Upper lobe of right lung (tissue), 1 donor: ENCODE measurements at regions not wholly inside any gene's neighbourhood (a gene's known extent, or its start where the extent isn't known, plus 50 kb on each side); places are given as distances from the start of the nearest gene placed in this dataset.
"Not testable (repeated sequence)": the region's sequence is repeated elsewhere in the genome, so short reads cannot be mapped to it uniquely, and the experiment has no call there.

Experiments used
- ATAC-seq: fragments of 200-7000 bp; cut with Tn5 transposase; one replicate; pipeline ENCODE4 v1.9.1; 2020; ENCODE audit warnings: mild to moderate bottlenecking, moderate library complexity
- DNase-seq: peaks from one replicate; pipeline ENCODE4 v3.0.0-alpha.2; 2020
- H3K27ac ChIP-seq: fragments of 200-600 bp; one replicate; pipeline ENCODE4 v1.8.0; 2022
- H3K27me3 ChIP-seq: fragments of 200-600 bp; one replicate; pipeline ENCODE4 v1.8.0; 2022; ENCODE audit warnings: mild to moderate bottlenecking
- H3K36me3 ChIP-seq: fragments of 200-600 bp; one replicate; pipeline ENCODE4 v1.8.0; 2022
- H3K4me1 ChIP-seq: fragments of 200-600 bp; one replicate; pipeline ENCODE4 v1.8.0; 2022
- H3K4me3 ChIP-seq: fragments of 200-600 bp; one replicate; pipeline ENCODE4 v1.8.0; 2022; ENCODE audit warnings: mild to moderate bottlenecking
- H3K9me3 ChIP-seq: fragments of 200-600 bp; one replicate; pipeline ENCODE4 v1.8.0; 2022
- CTCF ChIP-seq: fragments of 200-600 bp; IDR thresholded peaks from one replicate; pipeline ENCODE4 v1.8.0; 2022; ENCODE audit warnings: antibody characterized with exemption
- intact Hi-C: fragments of 100-400 bp; cut with DNase I; formaldehyde crosslinking; loops from one replicate; pipeline ENCODE4 v1.11.0; 2022
- donor health status: DM: no; HTN: yes; CAD: no; lungs with severe emphysema.

- no peak for DNase-seq
- Histone ChIP-seq H3K9me3 (no peaks in the 10 kb centered on the region), H3K27ac (no peak overlapping the region), H3K4me1 (no peaks in the 10 kb centered on the region), H3K27me3 (no peaks in the 10 kb centered on the region), H3K36me3 (no peaks in the 10 kb centered on the region), H3K4me3 (no peak overlapping the region)
- intact Hi-C loops: no loop called here
- ATAC-seq: no peak
- TF ChIP-seq CTCF: no peak
Observed at GRCh38 chr2:193199322-193199721, 1004.6 kb upstream of the TMEFF2 start.

GRCh38 chr2:193187816-193188215, 993.1 kb upstream of the TMEFF2 start:
- no peak for TF ChIP-seq CTCF
- no peak for DNase-seq

GRCh38 chr2:193170981-193171380, 976.2 kb upstream of the TMEFF2 start:
- ATAC-seq, H3K36me3 ChIP-seq, intact Hi-C loops, H3K4me3 ChIP-seq, H3K4me1 ChIP-seq, H3K9me3 ChIP-seq, DNase-seq, H3K27ac ChIP-seq, H3K27me3 ChIP-seq: not testable (repeated sequence)

More at GRCh38 chr2:193187816-193188215, 993.1 kb upstream of the TMEFF2 start:
- Histone ChIP-seq H3K9me3 (no peaks in the 10 kb centered on the region), H3K4me1 (no peaks in the 10 kb centered on the region), H3K27ac (no peak overlapping the region), H3K4me3 (no peak overlapping the region), H3K27me3 (no peaks in the 10 kb centered on the region), H3K36me3 (no peaks in the 10 kb centered on the region)
- no peak for ATAC-seq
- intact Hi-C loops: no loop called here

GRCh38 chr2:193156480-193156879, 961.7 kb upstream of the TMEFF2 start:
- Histone ChIP-seq H3K4me3 (no peak overlapping the region), H3K9me3 (no peaks in the 10 kb centered on the region), H3K27ac (no peak overlapping the region), H3K27me3 (no peaks in the 10 kb centered on the region), H3K4me1 (no peaks in the 10 kb centered on the region), H3K36me3 (no peaks in the 10 kb centered on the region)
- no peak for DNase-seq
- TF ChIP-seq CTCF: no peak
- ATAC-seq: no peak
- intact Hi-C loops: no loop called here

- Histone ChIP-seq H3K4me3 (no peak overlapping the region), H3K27me3 (no peaks in the 10 kb centered on the region), H3K36me3 (no peaks in the 10 kb centered on the region), H3K27ac (no peak overlapping the region), H3K9me3 (no peaks in the 10 kb centered on the region), H3K4me1 (no peaks in the 10 kb centered on the region)
- DNase-seq: no peak
- ATAC-seq: no peak
- TF ChIP-seq CTCF: no peak
- intact Hi-C loops: no loop called here
Observed at GRCh38 chr2:193154076-193154475, 959.3 kb upstream of the TMEFF2 start.

- DNase-seq: no peak
- no peak overlapping the region for H3K4me3 ChIP-seq
- ATAC-seq: no peak
- no peaks in the 10 kb centered on the region for H3K9me3 ChIP-seq
- H3K36me3 ChIP-seq: no peaks in the 10 kb centered on the region
- no peaks in the 10 kb centered on the region for H3K27me3 ChIP-seq
- H3K4me1 ChIP-seq: no peaks in the 10 kb centered on the region
- intact Hi-C loops: no loop called here
- H3K27ac ChIP-seq: no peak overlapping the region
- no peak for TF ChIP-seq CTCF
Observed at GRCh38 chr2:193153576-193153975, 958.8 kb upstream of the TMEFF2 start.

GRCh38 chr2:193142467-193142866, 947.7 kb upstream of the TMEFF2 start:
- ATAC-seq, H3K4me3 ChIP-seq, intact Hi-C loops, H3K36me3 ChIP-seq, H3K27ac ChIP-seq, H3K27me3 ChIP-seq, H3K9me3 ChIP-seq, DNase-seq, H3K4me1 ChIP-seq: not testable (repeated sequence)
